ENCODE measurements at regions not wholly inside any gene's neighbourhood (a gene's known extent, or its start where the extent isn't known, plus 50 kb on each side); places are given as distances from the start of the nearest gene placed in this dataset.

DNA sequence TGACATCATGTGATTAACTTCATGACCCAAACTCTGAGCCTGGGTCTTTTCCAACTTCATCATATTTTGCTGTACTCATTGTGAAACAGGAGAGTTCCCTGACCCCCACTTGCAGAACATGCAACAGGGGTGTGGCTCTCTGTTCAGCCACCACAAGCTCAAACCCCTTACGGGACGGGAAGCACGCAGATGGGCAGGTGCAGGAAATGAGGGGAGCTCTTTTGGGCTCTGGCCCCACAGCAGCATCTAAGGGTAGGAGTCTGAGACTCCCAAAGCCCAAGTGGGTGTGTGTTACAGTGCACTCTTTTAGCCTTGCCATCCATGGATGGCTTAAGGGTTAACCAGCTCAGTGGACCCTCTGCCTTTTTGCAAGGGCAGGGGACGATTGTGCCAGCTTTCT is 599.5 kb upstream of the SMIM31 start:
- H3K4me3 ChIP-seq (ENCODE audit: control insufficient read depth, low read depth, low read length), result no peak overlapping the region
- no peak for DNase-seq (ENCODE audit: low read depth)
- TF ChIP-seq, protein P1, sequence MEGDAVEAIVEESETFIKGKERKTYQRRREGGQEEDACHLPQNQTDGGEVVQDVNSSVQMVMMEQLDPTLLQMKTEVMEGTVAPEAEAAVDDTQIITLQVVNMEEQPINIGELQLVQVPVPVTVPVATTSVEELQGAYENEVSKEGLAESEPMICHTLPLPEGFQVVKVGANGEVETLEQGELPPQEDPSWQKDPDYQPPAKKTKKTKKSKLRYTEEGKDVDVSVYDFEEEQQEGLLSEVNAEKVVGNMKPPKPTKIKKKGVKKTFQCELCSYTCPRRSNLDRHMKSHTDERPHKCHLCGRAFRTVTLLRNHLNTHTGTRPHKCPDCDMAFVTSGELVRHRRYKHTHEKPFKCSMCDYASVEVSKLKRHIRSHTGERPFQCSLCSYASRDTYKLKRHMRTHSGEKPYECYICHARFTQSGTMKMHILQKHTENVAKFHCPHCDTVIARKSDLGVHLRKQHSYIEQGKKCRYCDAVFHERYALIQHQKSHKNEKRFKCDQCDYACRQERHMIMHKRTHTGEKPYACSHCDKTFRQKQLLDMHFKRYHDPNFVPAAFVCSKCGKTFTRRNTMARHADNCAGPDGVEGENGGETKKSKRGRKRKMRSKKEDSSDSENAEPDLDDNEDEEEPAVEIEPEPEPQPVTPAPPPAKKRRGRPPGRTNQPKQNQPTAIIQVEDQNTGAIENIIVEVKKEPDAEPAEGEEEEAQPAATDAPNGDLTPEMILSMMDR (IDR thresholded peaks at IDR 0.05; ENCODE audit: control insufficient read depth, insufficient read depth, low read depth, low read length, missing control alignments), result no peak

DNA sequence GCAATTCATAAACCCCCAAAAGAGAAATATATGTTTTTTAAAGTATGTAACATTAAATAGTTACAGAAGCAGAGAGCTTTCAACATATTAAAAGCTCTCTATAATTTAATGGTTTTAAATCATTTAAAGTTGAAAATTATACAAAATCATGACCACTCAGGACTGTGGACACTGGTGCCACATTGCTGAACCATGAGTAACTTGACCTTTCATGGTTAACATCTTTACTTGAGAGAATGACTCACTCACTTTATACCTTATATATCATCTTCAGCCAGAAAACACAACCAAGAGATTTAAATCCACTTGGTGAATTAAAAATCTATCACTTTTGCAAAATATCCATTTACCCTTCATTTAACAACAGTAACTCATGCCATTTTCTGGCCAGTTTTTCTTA is 584.3 kb upstream of the SMIM31 start:
- TF ChIP-seq, protein P1 (IDR thresholded peaks at IDR 0.05; ENCODE audit: control insufficient read depth, insufficient read depth, low read depth, low read length, missing control alignments), result no peak
- DNase-seq (ENCODE audit: low read depth), result no peak
- H3K4me3 ChIP-seq (ENCODE audit: control insufficient read depth, low read depth, low read length), result no peak overlapping the region

DNA sequence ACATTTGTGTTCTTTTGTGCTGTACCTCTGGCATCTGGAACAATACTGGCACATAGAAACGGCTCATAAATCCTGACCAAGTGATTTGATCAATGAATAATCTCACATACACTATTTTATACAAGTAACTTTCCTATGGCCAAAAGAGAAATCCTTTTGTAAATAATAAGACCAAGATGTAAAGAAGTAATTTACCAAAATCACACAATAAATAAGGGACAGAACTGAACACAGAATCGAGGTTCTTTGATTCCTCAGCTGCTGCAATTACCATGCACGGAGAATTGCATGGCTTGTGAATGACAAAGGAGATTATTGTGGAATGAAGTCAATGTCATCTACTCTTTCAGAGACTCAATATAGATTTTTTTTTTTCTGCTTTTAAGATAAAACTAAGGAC is 576.8 kb upstream of the SMIM31 start:
- no peak overlapping the region for H3K4me3 ChIP-seq (ENCODE audit: control insufficient read depth, low read depth, low read length)
- DNase-seq (ENCODE audit: low read depth), result no peak
- TF ChIP-seq, protein P1 (IDR thresholded peaks at IDR 0.05; ENCODE audit: control insufficient read depth, insufficient read depth, low read depth, low read length, missing control alignments), result no peak

GRCh38 chr4:164177753-164178152 is 576.2 kb upstream of the SMIM31 start:
- TF ChIP-seq, protein P1 (IDR thresholded peaks at IDR 0.05; ENCODE audit: control insufficient read depth, insufficient read depth, low read depth, low read length, missing control alignments), result no peak
- no peak for DNase-seq (ENCODE audit: low read depth)
- H3K4me3 ChIP-seq (ENCODE audit: control insufficient read depth, low read depth, low read length), result no peak overlapping the region

- TF ChIP-seq, protein P1 (IDR thresholded peaks at IDR 0.05; ENCODE audit: control insufficient read depth, insufficient read depth, low read depth, low read length, missing control alignments), result no peak
- H3K4me3 ChIP-seq (ENCODE audit: control insufficient read depth, low read depth, low read length), result no peak overlapping the region
- no peak for DNase-seq (ENCODE audit: low read depth)
Observed at GRCh38 chr4:164188236-164188635, 565.7 kb upstream of the SMIM31 start.

GRCh38 chr4:164192844-164193243 is 561.1 kb upstream of the SMIM31 start:
- DNase-seq (ENCODE audit: low read depth), result no peak
- TF ChIP-seq, protein P1 (IDR thresholded peaks at IDR 0.05; ENCODE audit: control insufficient read depth, insufficient read depth, low read depth, low read length, missing control alignments), result no peak
- H3K4me3 ChIP-seq (ENCODE audit: control insufficient read depth, low read depth, low read length), result no peak overlapping the region

DNA sequence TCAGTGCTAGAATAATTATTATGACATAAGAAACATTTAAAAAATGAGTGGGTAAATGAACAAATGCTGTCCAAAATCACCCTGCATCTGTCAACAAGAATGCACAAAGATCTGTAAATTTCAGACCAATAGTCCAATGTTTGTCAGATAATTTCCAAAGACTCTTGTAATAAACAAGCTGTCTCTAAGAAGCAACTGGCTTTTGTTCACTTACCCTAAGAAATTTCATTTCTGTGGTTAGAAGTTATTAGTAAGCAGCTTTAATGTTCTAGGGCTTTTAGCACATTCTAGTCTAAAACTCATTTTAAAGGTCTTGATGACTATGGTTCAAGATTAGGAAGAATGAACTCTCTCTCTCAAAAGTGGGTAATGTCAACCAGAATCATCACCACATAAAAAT is 560.3 kb upstream of the SMIM31 start:
- TF ChIP-seq, protein P1 (IDR thresholded peaks at IDR 0.05; ENCODE audit: control insufficient read depth, insufficient read depth, low read depth, low read length, missing control alignments), result no peak
- no peak overlapping the region for H3K4me3 ChIP-seq (ENCODE audit: control insufficient read depth, low read depth, low read length)
- DNase-seq (ENCODE audit: low read depth), result no peak

Measured in AG09309 (cell line).